CD4-positive, alpha-beta memory T cell (primary cell): ENCODE measurements at regions not wholly inside any gene's neighbourhood (a gene's known extent, or its start where the extent isn't known, plus 50 kb on each side); places are given as distances from the start of the nearest gene placed in this dataset.

Experiments used
- CTCF ChIA-PET: fragments of 350-600 bp; sonication (Branson Sonifier 250); formaldehyde crosslinking; loops from one replicate; lab custom pipeline; 2021; ENCODE audit warnings: inconsistent platforms; ENCODE audit not compliant: partially characterized antibody; lab: Charles Lee
- POLR2A ChIA-PET: fragments of 350-600 bp; sonication (Branson Sonifier 250); formaldehyde crosslinking; loops from one replicate; lab custom pipeline; 2021; ENCODE audit not compliant: partially characterized antibody; lab: Charles Lee
- DNase-seq, 5 donors: peaks; one replicate each; pipeline versions ENCODE4 v3.0.0 to v3.0.0-alpha.2; 2020 to 2022; ENCODE audit warnings: mixed read lengths in 1 of 5
- H3K27ac ChIP-seq: one replicate; pipeline ENCODE4 v1.7.0; 2013; ENCODE audit warnings: low read depth, low read length
- H3K27me3 ChIP-seq: 2 replicates; pipeline ENCODE4 v1.7.0; 2013; ENCODE audit warnings: mild to moderate bottlenecking, low read length, moderate library complexity; ENCODE audit not compliant: insufficient read depth
- H3K36me3 ChIP-seq: 2 replicates; pipeline ENCODE4 v1.7.0; 2013; ENCODE audit warnings: mild to moderate bottlenecking, low read length, moderate library complexity; ENCODE audit not compliant: insufficient read depth
- H3K4me1 ChIP-seq: 2 replicates; pipeline ENCODE4 v1.7.0; 2013; ENCODE audit warnings: mild to moderate bottlenecking, low read length, moderate library complexity; ENCODE audit not compliant: insufficient read depth
- H3K4me3 ChIP-seq, 2 donors: one replicate each; pipeline ENCODE4 v1.7.0; 2013; ENCODE audit warnings: low read length in 2 of 2, mild to moderate bottlenecking in 1 of 2
- H3K9me3 ChIP-seq, 2 donors: one replicate each; pipeline ENCODE4 v1.7.0; 2013; ENCODE audit warnings: low read length in 2 of 2, control low read depth in 1 of 2; ENCODE audit not compliant: control insufficient read depth in 1 of 2
- H3K27ac Mint-ChIP-seq, 7 donors: one replicate each; pipeline ENCODE4 v1.8.0; 2020 to 2021; ENCODE audit warnings: mixed read lengths in 7 of 7, mild to moderate bottlenecking in 6 of 7, inconsistent platforms in 3 of 7, moderate library complexity in 3 of 7
- H3K27me3 Mint-ChIP-seq, 2 donors: one replicate each; pipeline ENCODE4 v1.8.0; 2020 to 2021; ENCODE audit warnings: mixed read lengths in 2 of 2
- H3K36me3 Mint-ChIP-seq, 2 donors: one replicate each; pipeline ENCODE4 v1.8.0; 2020 to 2021; ENCODE audit warnings: mixed read lengths in 2 of 2, inconsistent platforms in 1 of 2, mild to moderate bottlenecking in 1 of 2
- H3K4me1 Mint-ChIP-seq, 4 donors: one replicate each; pipeline ENCODE4 v1.8.0; 2020 to 2021; ENCODE audit warnings: mixed read lengths in 4 of 4, mild to moderate bottlenecking in 1 of 4
- H3K4me3 Mint-ChIP-seq, 8 donors: one replicate each; pipeline ENCODE4 v1.8.0; 2020 to 2021; ENCODE audit warnings: mixed read lengths in 8 of 8, mild to moderate bottlenecking in 7 of 8, moderate library complexity in 6 of 8, inconsistent platforms in 3 of 8
- H3K9me3 Mint-ChIP-seq, 8 donors: one replicate each; pipeline ENCODE4 v1.8.0; 2020 to 2021; ENCODE audit warnings: mixed read lengths in 8 of 8, mild to moderate bottlenecking in 5 of 8, inconsistent platforms in 3 of 8, moderate library complexity in 1 of 8
- intact Hi-C: fragments of 100-400 bp; cut with micrococcal nuclease; formaldehyde crosslinking; loops from one replicate; pipeline ENCODE4 v1.15.1; 2023

DNA sequence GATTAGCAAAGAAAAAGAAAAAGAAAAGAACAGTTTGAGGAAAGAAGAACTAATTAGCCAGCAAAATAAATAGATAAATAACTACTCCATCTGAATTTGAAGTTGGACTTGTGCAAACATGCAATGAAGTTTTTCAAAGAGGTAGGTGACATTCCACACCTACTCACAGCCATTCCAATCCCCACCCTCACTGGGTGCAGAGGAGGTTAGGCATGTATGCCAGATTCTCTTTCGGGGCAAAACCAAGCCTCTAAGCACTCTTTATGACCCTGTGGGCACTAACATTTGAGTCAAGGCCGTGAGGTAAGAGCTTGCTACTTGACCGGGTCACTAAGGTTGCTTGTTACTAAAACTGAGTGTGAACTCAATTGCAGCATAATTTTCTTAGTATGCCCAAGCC lies 108.4 kb upstream of the SEMA3A start:
- Histone ChIP-seq H3K27ac (no peak overlapping the region), H3K9me3 (no peaks in the 10 kb centered on the region), H3K4me1 (no peaks in the 10 kb centered on the region), H3K4me3 (no peak overlapping the region), H3K36me3 (no peaks in the 10 kb centered on the region), H3K27me3 (no peaks in the 10 kb centered on the region)
- Mint-ChIP-seq H3K36me3 (no peaks in the 10 kb centered on the region), H3K9me3 (peaks cover 0 to 2% (median 0%) of the 10 kb centered on the region in 8 donors), H3K4me3 (no peak overlapping the region), H3K27ac (no peak overlapping the region), H3K27me3 (no peaks in the 10 kb centered on the region), H3K4me1 (no peaks in the 10 kb centered on the region)
- no peak for DNase-seq
- intact Hi-C loops: no loop called here
- CTCF ChIA-PET: no interaction called here
- POLR2A ChIA-PET: no interaction called here

DNA sequence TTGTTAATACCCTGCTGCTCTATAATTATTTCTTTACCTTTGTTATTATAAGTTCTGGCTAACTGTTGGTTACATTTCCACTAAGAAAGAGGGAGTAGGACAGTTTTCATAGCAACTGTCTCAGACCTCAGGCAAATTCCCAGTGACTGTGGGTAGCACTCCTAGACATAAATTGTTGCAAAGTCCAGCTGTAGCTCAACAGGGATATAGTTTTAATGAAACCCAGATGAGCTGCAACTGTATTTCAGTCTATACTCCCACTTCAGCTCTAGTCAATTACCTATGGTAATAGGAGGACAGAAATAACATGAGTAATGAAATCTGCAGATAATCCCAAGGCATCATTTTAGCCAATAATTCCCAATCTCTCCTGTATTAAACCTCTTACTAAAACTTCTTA lies 103.0 kb upstream of the SEMA3A start:
- Mint-ChIP-seq H3K27ac (no peak overlapping the region), H3K9me3 (peaks cover 0 to 7% (median 0%) of the 10 kb centered on the region in 8 donors), H3K4me1 (no peaks in the 10 kb centered on the region), H3K27me3 (no peaks in the 10 kb centered on the region), H3K4me3 (no peak overlapping the region), H3K36me3 (no peaks in the 10 kb centered on the region)
- no peaks in the 10 kb centered on the region for H3K27me3 ChIP-seq
- CTCF ChIA-PET: no interaction called here
- H3K4me3 ChIP-seq: no peak overlapping the region
- intact Hi-C loops: no loop called here
- DNase-seq: no peak
- no peaks in the 10 kb centered on the region for H3K4me1 ChIP-seq
- no peak overlapping the region for H3K27ac ChIP-seq
- no peaks in the 10 kb centered on the region for H3K36me3 ChIP-seq
- POLR2A ChIA-PET: no interaction called here
- no peaks in the 10 kb centered on the region for H3K9me3 ChIP-seq

- no peaks in the 10 kb centered on the region for H3K4me1 ChIP-seq
- H3K36me3 ChIP-seq: no peaks in the 10 kb centered on the region
- no peak overlapping the region for H3K4me3 Mint-ChIP-seq
- H3K4me3 ChIP-seq: no peak overlapping the region
- no peak overlapping the region for H3K27ac Mint-ChIP-seq
- H3K9me3 ChIP-seq: no peaks in the 10 kb centered on the region
- no peaks in the 10 kb centered on the region for H3K27me3 ChIP-seq
- intact Hi-C loops: no loop called here
- peaks cover 0 to 7% (median 0%) of the 10 kb centered on the region in 8 donors for H3K9me3 Mint-ChIP-seq
- ChIA-PET CTCF (no interaction called here), POLR2A (no interaction called here)
- no peaks in the 10 kb centered on the region for H3K4me1 Mint-ChIP-seq
- H3K36me3 Mint-ChIP-seq: no peaks in the 10 kb centered on the region
- no peak for DNase-seq
- no peak overlapping the region for H3K27ac ChIP-seq
- no peaks in the 10 kb centered on the region for H3K27me3 Mint-ChIP-seq
These were observed 100.4 kb upstream of the SEMA3A start for GRCh38 chr7:84294847-84295455.

DNA sequence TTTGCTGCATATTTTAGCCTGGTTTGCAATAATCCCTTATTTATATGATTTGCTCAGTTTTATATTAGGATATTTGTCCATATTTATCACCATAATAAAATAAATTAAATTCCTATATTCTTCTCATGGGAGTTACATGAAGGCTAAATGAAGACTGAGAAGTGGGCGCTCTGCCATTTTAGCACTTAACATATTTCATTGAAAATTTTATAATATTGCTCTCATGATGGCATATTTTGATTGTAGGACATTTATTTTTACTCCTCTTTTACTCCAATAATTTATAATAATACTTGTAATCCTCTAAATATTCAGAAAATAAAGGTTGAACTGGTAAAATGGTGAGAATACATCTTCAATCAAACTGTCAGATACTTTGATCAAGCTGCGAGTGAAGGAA lies 99.8 kb upstream of the SEMA3A start:
- no peaks in the 10 kb centered on the region for H3K27me3 ChIP-seq
- DNase-seq: no peak
- Mint-ChIP-seq H3K4me3 (no peak overlapping the region), H3K27me3 (no peaks in the 10 kb centered on the region), H3K4me1 (no peaks in the 10 kb centered on the region), H3K36me3 (no peaks in the 10 kb centered on the region), H3K27ac (no peak overlapping the region), H3K9me3 (peaks cover 0 to 7% (median 0%) of the 10 kb centered on the region in 8 donors)
- no peaks in the 10 kb centered on the region for H3K4me1 ChIP-seq
- no peak overlapping the region for H3K4me3 ChIP-seq
- H3K9me3 ChIP-seq: no peaks in the 10 kb centered on the region
- ChIA-PET CTCF (no interaction called here), POLR2A (no interaction called here)
- no peaks in the 10 kb centered on the region for H3K36me3 ChIP-seq
- H3K27ac ChIP-seq: no peak overlapping the region
- intact Hi-C loops: no loop called here

DNA sequence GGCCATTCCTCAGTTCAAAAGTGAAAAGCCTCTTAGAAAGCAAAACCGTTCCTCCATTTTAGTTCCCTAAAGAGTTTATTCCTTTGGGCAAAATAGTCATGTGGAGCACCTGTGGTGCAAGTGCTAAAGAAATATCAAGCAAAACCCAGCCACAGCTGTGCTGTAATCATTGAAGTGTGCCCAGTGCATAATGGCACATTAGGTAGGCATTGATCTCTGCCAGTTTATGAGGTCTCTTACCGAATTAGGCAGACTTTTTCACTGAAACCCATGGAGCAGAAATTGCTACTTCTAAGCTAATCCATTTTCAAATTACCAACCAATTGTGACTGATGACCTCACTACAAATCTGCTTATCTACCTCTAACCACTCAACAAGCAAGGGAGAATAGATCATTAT lies 97.2 kb upstream of the SEMA3A start:
- Mint-ChIP-seq H3K9me3 (peaks cover 0 to 4% (median 0%) of the 10 kb centered on the region in 8 donors), H3K27me3 (no peaks in the 10 kb centered on the region), H3K4me3 (no peak overlapping the region), H3K36me3 (no peaks in the 10 kb centered on the region), H3K4me1 (no peaks in the 10 kb centered on the region), H3K27ac (no peak overlapping the region)
- Histone ChIP-seq H3K27me3 (no peaks in the 10 kb centered on the region), H3K27ac (no peak overlapping the region), H3K4me3 (no peak overlapping the region), H3K36me3 (no peaks in the 10 kb centered on the region), H3K9me3 (no peaks in the 10 kb centered on the region), H3K4me1 (no peaks in the 10 kb centered on the region)
- intact Hi-C loops: no loop called here
- ChIA-PET POLR2A (no interaction called here), CTCF (no interaction called here)
- no peak for DNase-seq

- H3K9me3 Mint-ChIP-seq: peaks cover 0 to 7% (median 0%) of the 10 kb centered on the region in 8 donors
- Histone ChIP-seq H3K27me3 (no peaks in the 10 kb centered on the region), H3K9me3 (no peaks in the 10 kb centered on the region), H3K36me3 (no peaks in the 10 kb centered on the region), H3K4me3 (no peak overlapping the region), H3K27ac (no peak overlapping the region), H3K4me1 (no peaks in the 10 kb centered on the region)
- no peak overlapping the region for H3K4me3 Mint-ChIP-seq
- H3K27me3 Mint-ChIP-seq: no peaks in the 10 kb centered on the region
- H3K4me1 Mint-ChIP-seq: no peaks in the 10 kb centered on the region
- no peak overlapping the region for H3K27ac Mint-ChIP-seq
- POLR2A ChIA-PET: no interaction called here
- no peaks in the 10 kb centered on the region for H3K36me3 Mint-ChIP-seq
- no peak for DNase-seq
- CTCF ChIA-PET: no interaction called here
- intact Hi-C loops: no loop called here
These were observed 89.2 kb upstream of the SEMA3A start for GRCh38 chr7:84283798-84284197.

DNA sequence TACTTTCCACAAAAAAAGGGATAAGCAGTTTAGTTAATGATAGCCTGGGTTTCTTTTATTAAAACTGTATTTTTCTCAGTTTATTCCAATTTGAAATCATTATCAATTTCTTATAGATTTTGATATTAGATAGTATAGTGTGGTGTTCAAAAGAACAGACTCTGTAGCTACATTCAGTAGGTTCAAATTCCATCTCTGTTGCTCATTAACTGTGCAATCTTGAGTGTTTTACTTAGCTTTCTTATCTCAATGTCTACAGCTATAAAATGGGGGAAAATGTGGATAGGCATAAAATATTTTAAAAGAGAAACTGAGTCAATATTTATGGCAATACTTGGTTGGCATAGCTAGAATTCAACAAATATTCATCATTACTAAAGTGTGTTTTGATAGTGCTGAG lies 86.9 kb upstream of the SEMA3A start:
- Histone ChIP-seq H3K27ac (no peak overlapping the region), H3K9me3 (no peaks in the 10 kb centered on the region), H3K4me1 (no peaks in the 10 kb centered on the region), H3K27me3 (no peaks in the 10 kb centered on the region), H3K36me3 (no peaks in the 10 kb centered on the region), H3K4me3 (no peak overlapping the region)
- CTCF ChIA-PET: no interaction called here
- POLR2A ChIA-PET: no interaction called here
- H3K9me3 Mint-ChIP-seq: peaks cover 0 to 12% (median 2%) of the 10 kb centered on the region in 8 donors
- H3K4me3 Mint-ChIP-seq: no peak overlapping the region
- no peaks in the 10 kb centered on the region for H3K36me3 Mint-ChIP-seq
- intact Hi-C loops: no loop called here
- H3K27ac Mint-ChIP-seq: no peak overlapping the region
- no peaks in the 10 kb centered on the region for H3K27me3 Mint-ChIP-seq
- no peaks in the 10 kb centered on the region for H3K4me1 Mint-ChIP-seq
- no peak for DNase-seq
